Activated CD4-positive, CD25-positive, alpha-beta regulatory T cell treated with anti-CD3 and anti-CD28 coated beads, Interleukin-2, amount 50 U/mL, for 16 hours (primary cell): ENCODE measurements at regions not wholly inside any gene's neighbourhood (a gene's known extent, or its start where the extent isn't known, plus 50 kb on each side); places are given as distances from the start of the nearest gene placed in this dataset.

Experiments
- DNase-seq: peaks from one replicate; pipeline ENCODE4 v3.0.0-alpha.2; 2020; ENCODE audit warnings: low read depth, low spot score

GRCh38 chr3:59546522-59546921 lies 496.7 kb upstream of the CFAP20DC start:
- DNase-seq, result no peak

DNA sequence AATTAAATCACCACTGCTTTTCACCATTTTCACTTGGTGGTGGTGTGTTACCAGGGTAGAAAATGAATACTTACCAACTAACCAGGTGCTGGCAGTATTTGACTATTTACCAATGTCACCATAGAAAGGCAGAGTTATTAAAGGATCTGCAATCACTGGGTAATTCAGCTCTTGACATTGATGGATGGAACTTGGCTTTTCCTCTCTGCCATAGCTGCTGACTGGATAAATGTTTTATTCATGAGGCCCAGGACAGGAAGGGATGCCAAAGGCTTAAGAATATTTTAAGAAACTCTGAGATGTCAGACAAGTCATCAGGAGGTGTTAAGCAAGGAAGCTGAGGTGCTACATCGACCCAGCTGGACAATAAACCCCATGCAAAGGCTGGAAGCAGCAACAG lies 495.5 kb upstream of the CFAP20DC start:
- no peak for DNase-seq

DNA sequence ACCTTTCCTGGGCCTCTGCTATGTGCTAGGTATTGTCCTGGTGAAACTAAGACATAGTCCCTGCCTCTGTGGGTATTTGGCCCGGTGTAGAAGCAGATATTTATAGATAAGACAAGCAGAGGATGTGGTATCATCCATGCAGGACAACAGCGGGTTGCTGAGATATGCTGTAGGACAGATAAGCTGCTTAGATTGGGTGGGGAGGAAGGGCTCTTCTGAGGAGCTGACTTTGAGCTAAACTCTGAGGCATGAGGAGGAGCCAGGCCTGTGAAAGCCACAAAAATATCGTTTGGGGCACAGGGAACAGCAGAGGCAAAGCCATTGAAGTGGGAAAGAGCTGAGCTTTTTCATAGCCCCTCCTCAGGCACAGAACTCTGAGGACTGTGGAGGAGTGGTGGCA lies 492.5 kb upstream of the CFAP20DC start:
- DNase-seq, result no peak

DNA sequence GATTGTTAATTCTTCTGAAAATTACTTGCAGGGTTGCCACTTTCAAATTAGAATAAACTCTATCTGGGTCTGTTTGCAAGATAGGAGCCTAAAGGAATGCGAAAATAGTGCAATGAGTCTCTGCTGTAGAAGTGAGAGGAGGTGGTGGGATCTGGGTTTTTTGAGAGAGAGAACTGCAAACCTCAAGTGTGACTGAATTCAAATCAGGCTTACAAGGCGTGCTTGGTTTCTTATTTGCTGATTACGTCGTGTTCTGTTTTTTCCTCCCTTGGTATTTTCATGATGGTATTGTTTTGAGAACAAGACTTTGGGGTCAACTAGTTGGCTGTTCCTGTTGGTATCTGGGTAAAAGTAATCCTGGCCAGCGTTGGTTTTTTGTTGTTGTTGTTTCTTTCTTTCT lies 490.9 kb upstream of the CFAP20DC start:
- no peak for DNase-seq

GRCh38 chr3:59540241-59540640 lies 490.4 kb upstream of the CFAP20DC start:
- no peak for DNase-seq

DNA sequence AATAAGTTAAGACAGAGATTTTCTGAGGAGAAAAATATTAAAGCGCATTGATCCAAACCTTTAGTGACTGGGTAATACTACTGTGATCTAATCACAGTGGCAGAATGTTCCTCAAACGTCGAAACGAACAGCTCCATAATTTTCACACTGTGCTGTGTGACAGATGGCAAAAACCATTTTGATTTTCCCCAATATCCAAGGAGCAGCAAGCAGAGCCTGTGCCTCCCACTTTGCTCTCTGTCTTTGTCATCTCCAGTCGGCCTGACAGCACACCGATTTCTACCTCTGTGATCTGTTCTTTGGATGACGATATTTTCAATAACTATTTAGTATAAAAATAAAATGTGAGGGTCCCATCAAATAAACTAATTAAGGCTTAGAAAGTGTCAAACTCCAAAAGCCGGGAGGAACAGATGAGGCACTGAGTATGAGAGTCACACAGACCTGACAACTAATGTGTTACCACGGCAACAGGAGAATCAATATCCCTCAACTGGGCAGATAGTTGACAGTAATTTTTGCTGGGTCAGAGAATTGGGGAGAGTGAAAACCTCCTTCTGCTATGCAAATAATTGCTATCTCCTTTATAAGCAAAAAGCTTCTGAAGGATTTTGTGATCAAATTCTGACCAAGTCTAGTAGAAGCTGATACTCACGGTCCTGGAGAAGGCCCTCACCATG lies 489.1 kb upstream of the CFAP20DC start:
- DNase-seq, result no peak

DNA sequence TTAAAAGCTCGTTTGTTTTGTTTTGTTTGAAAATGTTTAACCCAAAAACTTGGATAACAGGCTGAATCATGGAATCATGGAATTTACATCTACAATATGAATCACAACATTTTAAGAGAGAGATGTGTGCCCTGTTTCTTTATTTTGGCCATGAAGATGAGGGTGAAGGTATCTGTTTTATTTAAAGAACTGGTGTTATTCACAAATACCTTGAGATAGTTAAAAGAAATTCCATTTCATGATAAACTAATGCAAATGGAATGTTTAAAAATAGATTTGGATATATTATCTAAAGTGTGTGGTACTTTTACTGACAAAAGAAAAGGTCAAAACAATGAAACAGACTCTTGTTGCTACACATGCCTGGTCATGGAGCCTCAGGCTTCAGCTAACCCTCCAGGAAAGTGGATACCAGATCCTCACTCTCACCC lies 486.0 kb upstream of the CFAP20DC start:
- no peak for DNase-seq

GRCh38 chr3:59531994-59532393 lies 482.2 kb upstream of the CFAP20DC start:
- DNase-seq, result no peak

DNA sequence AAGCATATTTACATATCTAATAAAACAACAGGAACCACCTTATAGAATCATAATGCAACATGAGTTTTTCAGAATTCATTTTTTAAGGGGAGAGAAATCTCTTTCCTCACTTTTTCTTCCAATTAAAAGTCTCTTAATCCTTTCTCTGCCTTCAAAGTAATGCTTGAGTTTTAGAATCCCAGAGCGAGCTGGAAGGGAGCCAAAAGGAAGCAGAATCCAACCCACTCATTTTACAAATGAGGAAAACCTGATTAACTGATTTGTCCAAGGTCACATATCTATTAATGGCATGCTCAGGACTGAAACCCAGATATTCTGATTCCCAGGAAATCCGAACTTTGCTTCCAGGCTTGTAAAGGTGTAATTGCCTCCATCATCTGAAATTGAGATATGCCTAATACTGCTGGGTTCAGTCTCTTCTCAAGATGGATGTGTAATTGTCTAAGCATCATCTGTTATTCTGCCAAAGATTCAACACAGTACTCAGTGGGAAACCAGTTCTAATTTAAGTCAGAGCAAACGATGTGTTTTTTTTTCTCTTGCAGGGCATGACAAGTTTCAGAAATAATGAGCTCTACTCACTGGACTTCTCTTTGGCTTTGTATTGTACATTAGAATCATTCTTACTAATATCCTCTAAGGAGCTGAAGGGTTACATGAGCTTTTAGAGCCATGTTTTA lies 481.4 kb upstream of the CFAP20DC start:
- no peak for DNase-seq

GRCh38 chr3:59528251-59528650 lies 478.4 kb upstream of the CFAP20DC start:
- no peak for DNase-seq

DNA sequence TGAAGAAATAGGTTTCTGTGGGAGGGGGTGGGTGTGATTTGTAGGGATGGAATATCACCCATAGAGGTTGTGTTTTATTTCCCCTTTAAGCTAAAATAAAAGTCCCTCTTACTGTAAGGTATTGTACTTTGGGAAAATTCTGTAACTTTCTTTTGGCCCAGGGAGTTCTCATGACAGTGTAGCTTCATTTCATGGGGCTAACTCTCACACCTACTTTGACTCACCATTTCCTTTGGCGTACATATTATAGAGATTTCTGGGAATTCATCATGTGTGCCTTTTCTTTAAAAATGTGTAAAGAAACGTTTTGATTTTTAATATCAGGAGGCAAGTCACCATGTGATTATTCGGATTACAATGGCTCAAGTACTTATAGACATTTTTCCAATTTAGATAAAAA lies 477.7 kb upstream of the CFAP20DC start:
- no peak for DNase-seq

DNA sequence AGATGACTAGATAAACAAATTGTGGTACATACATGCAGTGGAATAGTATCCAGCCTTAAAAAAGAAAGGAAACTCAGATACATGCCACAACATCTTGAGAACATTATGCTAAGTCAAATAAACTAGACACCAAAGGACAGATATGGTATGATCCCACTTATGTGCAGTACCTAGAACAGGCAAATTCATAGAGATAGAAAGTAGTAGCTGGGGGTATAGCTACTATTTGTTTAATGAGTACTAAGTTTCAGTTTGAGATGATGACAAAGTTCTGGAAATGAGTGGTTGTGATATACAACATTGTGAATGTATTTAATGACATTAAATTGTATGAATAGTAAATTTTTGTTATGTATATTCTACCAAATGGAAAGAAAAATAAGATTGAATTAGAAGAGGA lies 477.2 kb upstream of the CFAP20DC start:
- DNase-seq, result no peak

DNA sequence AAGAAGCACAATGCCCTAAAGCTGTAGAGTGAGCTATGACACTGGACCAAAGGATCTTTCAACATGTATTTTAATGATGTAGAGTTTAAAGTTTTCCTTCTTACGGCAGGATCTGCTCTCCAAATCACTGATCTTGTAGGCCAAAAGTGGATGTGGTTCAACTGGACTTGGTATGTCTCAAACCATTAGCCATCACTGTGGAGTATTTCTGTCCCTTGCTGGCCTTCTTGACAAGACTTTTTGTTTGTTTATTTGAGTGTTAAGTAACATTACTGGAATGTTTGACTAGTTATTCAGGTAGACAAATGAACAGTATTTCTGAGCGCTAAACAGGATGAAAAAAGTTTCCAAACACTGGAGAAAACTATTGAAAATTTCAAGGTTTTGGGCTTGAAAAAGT lies 472.7 kb upstream of the CFAP20DC start:
- DNase-seq, result no peak

DNA sequence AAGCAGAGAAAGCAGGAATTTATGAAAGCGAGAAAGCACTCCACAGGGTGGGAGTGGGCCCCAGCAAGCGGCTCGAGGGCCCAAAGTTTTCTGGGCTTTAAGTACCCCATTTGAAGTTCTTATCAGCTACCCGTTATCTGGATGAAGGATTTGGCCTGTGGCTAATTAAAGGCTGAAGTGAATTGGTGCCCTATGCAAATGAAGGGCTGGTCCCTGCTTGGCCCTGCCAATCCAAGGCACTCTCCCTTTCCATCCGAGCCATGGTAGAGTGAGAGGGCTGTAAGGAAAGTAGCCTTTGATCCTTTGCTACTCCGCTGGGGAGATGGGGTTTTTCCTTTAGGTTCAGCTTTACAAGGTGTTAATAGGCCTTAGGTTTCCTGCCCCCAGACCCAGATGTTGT lies 469.3 kb upstream of the CFAP20DC start:
- DNase-seq, result no peak

GRCh38 chr3:59518283-59519055 lies 468.6 kb upstream of the CFAP20DC start:
- DNase-seq, result no peak

DNA sequence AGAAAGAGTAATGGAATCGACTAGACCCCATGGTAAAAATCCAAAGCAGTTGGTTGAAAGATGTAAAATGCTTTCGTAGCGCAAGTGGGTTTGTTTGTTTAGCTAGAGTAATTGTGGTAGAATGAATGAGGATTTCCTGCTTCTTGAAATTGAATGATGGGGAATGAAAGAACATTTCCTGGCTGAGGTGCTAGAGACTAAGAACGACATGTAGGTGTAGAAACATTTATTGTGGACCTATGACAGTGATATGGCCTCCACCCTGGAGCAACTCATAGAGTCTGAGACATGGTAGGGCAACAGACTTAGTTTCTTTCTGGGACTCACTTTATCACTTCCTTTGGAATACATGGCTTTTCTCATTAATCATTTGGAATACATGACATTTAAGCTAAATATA lies 467.6 kb upstream of the CFAP20DC start:
- no peak for DNase-seq

- no peak for DNase-seq
These were observed 466.1 kb upstream of the CFAP20DC start for GRCh38 chr3:59515966-59516365.

- DNase-seq, result no peak
These were observed 465.1 kb upstream of the CFAP20DC start for GRCh38 chr3:59514865-59515482.

DNA sequence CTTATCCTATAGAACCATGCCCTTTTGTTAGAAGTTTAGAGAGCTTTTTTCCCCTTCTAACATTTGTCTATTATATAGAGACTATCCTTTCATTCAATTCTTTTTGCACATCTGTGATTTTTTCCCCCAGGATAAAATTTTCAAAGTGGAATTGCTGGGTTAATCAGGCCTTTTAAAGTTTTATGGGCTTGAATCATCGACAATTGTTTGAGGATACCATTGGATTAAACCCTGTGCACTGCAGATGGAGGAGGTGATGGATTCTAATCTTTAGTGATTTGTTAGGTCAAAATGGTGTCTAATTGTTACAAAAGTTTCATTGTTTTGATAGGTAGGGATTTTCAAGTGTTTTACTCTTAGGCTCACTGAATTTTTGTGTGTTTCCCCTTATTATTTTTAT lies 463.7 kb upstream of the CFAP20DC start:
- no peak for DNase-seq

- no peak for DNase-seq
These were observed 462.2 kb upstream of the CFAP20DC start for GRCh38 chr3:59512066-59512465.

- DNase-seq, result no peak
These were observed 460.8 kb upstream of the CFAP20DC start for GRCh38 chr3:59510576-59510975.

DNA sequence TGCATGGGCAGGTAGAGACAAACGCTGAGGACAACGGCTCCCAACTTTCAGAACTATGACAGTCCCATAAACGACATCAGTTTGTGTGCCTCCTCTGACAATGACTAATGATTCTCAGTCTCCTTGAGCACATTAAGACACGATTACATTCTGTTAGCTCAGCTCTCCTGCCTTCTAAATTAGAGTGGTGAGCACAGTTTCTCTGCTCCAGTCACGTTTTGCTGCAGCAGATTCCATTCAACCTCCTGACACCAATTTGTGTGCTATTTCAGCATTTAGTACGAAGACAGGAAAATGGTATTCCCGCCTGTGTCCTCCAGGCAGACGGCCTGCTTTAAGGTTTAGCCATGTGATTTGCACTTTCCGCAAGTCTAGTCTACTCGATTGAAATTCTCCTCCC lies 458.4 kb upstream of the CFAP20DC start:
- DNase-seq, result no peak
